Transverse colon (tissue), 3 donors: ENCODE measurements at regions not wholly inside any gene's neighbourhood (a gene's known extent, or its start where the extent isn't known, plus 50 kb on each side); places are given as distances from the start of the nearest gene placed in this dataset.

Experiments
- EP300 ChIP-seq: sonication (generic); formaldehyde crosslinking; IDR thresholded peaks from one replicate; pipeline ENCODE4 v1.6.1; 2017; ENCODE audit warnings: antibody characterized with exemption, low read depth
- POLR2A ChIP-seq: fragments of 450-650 bp; IDR thresholded peaks from one replicate; pipeline ENCODE4 v1.6.1; 2016; ENCODE audit warnings: antibody characterized with exemption, mild to moderate bottlenecking, moderate library complexity
- TF ChIP-seq, protein P1 (sequence below), 5 experiments: fragments of 200-600 bp in 3 of 5; fragments of 450-650 bp in 2 of 5; sonication (generic) in 3 of 5; IDR thresholded peaks; 1 replicate in 2 of 5; 2 replicates in 3 of 5; pipeline ENCODE4 v1.5.1; 2016 to 2017; ENCODE audit warnings: antibody characterized with exemption in 5 of 5, inconsistent platforms in 3 of 5, mild to moderate bottlenecking in 2 of 5, moderate library complexity in 1 of 5

DNA sequence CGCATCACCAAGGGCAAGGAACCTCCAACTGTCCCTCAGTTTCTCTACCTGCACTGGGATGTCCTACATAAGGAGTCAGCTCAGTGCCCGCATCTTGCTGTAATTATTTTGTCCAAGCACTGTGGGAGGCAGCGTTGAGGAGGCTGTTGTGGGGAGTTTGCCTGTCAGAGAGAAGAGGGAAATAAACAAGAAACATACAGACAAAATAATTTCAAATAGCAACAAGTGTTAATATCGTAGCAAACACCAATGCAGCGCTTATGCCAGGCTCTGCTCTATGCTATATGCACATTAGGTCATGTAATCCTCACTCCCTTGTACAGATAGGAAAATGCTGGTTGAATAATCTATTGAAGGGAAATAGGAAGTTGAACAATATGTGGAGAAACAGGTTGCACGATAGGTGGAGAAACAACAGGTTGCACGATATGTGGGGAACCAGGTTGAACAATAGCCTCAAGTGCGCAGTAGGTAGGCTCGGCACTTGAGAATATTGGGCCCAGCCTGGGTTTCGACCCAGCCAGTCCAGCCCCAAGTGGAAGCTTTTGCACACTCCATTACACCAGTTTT is 91.2 kb upstream of the SIRPA start:
- TF ChIP-seq, protein P1, sequence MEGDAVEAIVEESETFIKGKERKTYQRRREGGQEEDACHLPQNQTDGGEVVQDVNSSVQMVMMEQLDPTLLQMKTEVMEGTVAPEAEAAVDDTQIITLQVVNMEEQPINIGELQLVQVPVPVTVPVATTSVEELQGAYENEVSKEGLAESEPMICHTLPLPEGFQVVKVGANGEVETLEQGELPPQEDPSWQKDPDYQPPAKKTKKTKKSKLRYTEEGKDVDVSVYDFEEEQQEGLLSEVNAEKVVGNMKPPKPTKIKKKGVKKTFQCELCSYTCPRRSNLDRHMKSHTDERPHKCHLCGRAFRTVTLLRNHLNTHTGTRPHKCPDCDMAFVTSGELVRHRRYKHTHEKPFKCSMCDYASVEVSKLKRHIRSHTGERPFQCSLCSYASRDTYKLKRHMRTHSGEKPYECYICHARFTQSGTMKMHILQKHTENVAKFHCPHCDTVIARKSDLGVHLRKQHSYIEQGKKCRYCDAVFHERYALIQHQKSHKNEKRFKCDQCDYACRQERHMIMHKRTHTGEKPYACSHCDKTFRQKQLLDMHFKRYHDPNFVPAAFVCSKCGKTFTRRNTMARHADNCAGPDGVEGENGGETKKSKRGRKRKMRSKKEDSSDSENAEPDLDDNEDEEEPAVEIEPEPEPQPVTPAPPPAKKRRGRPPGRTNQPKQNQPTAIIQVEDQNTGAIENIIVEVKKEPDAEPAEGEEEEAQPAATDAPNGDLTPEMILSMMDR (IDR thresholded peaks at IDR 0.05) = no peak
- no peak for TF ChIP-seq EP300
- TF ChIP-seq POLR2A = no peak
